ENCODE measurements at regions not wholly inside any gene's neighbourhood (a gene's known extent, or its start where the extent isn't known, plus 50 kb on each side); places are given as distances from the start of the nearest gene placed in this dataset.
A peak's percentile ranks its signal among the peaks of the same experiment; 100 is the strongest.
"Not testable (repeated sequence)": the region's sequence is repeated elsewhere in the genome, so short reads cannot be mapped to it uniquely, and the experiment has no call there.

DNA sequence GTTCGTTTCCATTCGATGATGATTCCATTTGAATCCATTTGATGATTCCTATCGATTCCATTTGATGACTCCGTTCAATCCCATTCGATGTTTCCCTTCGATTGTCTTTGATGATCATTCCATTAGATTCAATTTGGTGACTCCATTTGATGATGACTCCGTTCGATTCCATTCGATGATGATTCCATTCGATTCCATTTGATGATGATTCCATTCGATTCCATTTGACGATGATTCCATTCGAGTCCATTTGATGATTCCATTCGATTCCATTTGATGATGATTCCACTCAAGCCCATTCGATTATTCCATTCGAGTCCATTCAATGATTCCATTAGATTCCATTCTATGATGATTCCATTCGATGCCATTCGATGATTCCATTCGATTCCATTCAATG is 2730.6 kb downstream of the RPIA start:
- H3K4me1 ChIP-seq (ENCODE audit: control insufficient read depth in 5 of 5, insufficient read depth in 5 of 5, low read length in 5 of 5); H3K27ac ChIP-seq (ENCODE audit: low read depth, low read length); H3K4me3 ChIP-seq (ENCODE audit: low read depth in 1 of 5, low read length in 5 of 5); H3K36me3 ChIP-seq (ENCODE audit: control insufficient read depth in 5 of 5, insufficient read depth in 5 of 5, low read length in 5 of 5); H3K9ac ChIP-seq (ENCODE audit: low read length in 5 of 5); H3K27me3 ChIP-seq (ENCODE audit: control insufficient read depth in 5 of 5, insufficient read depth in 4 of 5, low read length in 5 of 5): not testable (repeated sequence)
- peaks cover 2 to 27% (median 19%) of the 10 kb centered on the region in 5 donors for H3K9me3 ChIP-seq (ENCODE audit: control insufficient read depth in 5 of 5, low read length in 5 of 5)

- H3K27me3 ChIP-seq (ENCODE audit: control insufficient read depth in 5 of 5, insufficient read depth in 4 of 5, low read length in 5 of 5); H3K4me1 ChIP-seq (ENCODE audit: control insufficient read depth in 5 of 5, insufficient read depth in 5 of 5, low read length in 5 of 5): not testable (repeated sequence)
Measured at GRCh38 chr2:91427148-91427547, 2735.7 kb downstream of the RPIA start.

GRCh38 chr2:91441932-91442245 is 2750.4 kb downstream of the RPIA start:
- Histone ChIP-seq H3K4me3 (ENCODE audit: low read depth in 1 of 5, low read length in 5 of 5) (peak overlapping the region in 4 of 5 donors; percentile 18 to 63 (median 42)), H3K9ac (ENCODE audit: low read length in 5 of 5) (peak overlapping the region in 1 of 5 donors; percentile 32), H3K4me1 (ENCODE audit: control insufficient read depth in 5 of 5, insufficient read depth in 5 of 5, low read length in 5 of 5) (peaks cover 0 to 12% (median 8%) of the 10 kb centered on the region in 5 donors), H3K27me3 (ENCODE audit: control insufficient read depth in 5 of 5, insufficient read depth in 4 of 5, low read length in 5 of 5) (peaks cover 0 to 16% (median 3%) of the 10 kb centered on the region in 5 donors)
- not testable (repeated sequence) for H3K27ac ChIP-seq (ENCODE audit: low read depth, low read length); H3K9me3 ChIP-seq (ENCODE audit: control insufficient read depth in 5 of 5, low read length in 5 of 5); H3K36me3 ChIP-seq (ENCODE audit: control insufficient read depth in 5 of 5, insufficient read depth in 5 of 5, low read length in 5 of 5)

More at GRCh38 chr2:91427148-91427547, 2735.7 kb downstream of the RPIA start:
- H3K36me3 ChIP-seq (ENCODE audit: control insufficient read depth in 5 of 5, insufficient read depth in 5 of 5, low read length in 5 of 5); H3K27ac ChIP-seq (ENCODE audit: low read depth, low read length); H3K4me3 ChIP-seq (ENCODE audit: low read depth in 1 of 5, low read length in 5 of 5); H3K9ac ChIP-seq (ENCODE audit: low read length in 5 of 5): not testable (repeated sequence)
- H3K9me3 ChIP-seq (ENCODE audit: control insufficient read depth in 5 of 5, low read length in 5 of 5): peaks cover 0 to 11% (median 6%) of the 10 kb centered on the region in 5 donors

- peaks cover 0 to 16% (median 3%) of the 10 kb centered on the region in 5 donors for H3K27me3 ChIP-seq (ENCODE audit: control insufficient read depth in 5 of 5, insufficient read depth in 4 of 5, low read length in 5 of 5)
- peak overlapping the region in 4 of 5 donors; percentile 27 to 63 (median 49) for H3K4me3 ChIP-seq (ENCODE audit: low read depth in 1 of 5, low read length in 5 of 5)
- no peaks in the 10 kb centered on the region for H3K9me3 ChIP-seq (ENCODE audit: control insufficient read depth in 5 of 5, low read length in 5 of 5)
Measured at GRCh38 chr2:91442246-91442905, 2750.9 kb downstream of the RPIA start.

DNA sequence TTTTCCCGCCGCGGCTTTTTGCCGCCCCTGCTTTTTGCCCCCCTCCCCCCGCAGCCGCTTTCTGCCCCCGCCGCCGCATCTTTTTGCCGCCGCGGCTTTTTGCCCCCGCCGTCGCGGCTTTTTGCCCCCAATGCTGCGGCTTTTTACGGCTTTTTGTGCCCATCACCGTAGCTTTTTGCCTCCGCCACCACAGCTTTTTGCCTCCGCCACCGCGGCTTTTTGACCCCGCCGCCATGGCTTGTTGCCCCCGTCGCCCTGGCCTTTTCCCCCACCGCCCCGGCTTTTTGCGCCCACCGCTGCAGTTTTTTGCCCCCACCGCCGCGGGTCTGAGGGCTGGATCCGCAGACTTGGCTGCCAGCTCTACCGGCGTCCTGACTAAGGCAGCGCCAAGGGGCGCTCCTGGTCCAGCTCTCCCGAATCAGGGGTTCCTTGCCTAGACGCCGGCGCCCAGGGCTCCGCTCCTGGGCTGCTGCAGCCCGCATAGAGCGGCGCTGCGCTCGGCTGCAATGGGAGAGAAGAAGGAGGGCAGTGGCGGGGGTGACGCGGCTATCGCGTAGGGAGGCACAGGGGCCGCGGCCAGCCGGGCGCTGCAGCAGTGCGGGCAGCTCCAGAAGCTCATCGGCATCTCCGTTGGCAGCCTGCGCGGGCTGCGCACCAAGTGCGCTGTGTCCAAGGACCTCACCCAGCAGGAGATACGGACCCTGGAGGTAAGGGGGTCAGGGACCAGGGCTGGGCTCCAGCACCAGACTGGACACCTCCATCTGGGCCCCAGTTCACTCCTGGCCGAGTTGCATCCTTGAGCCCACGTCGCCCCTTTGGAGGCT is 2751.6 kb downstream of the RPIA start:
- Histone ChIP-seq H3K4me1 (ENCODE audit: control insufficient read depth in 5 of 5, insufficient read depth in 5 of 5, low read length in 5 of 5) (peaks cover 0 to 12% (median 8%) of the 10 kb centered on the region in 5 donors), H3K4me3 (ENCODE audit: low read depth in 1 of 5, low read length in 5 of 5) (peak overlapping the region in 4 of 5 donors; percentile 27 to 63 (median 49)), H3K27me3 (ENCODE audit: control insufficient read depth in 5 of 5, insufficient read depth in 4 of 5, low read length in 5 of 5) (peaks cover 0 to 16% (median 3%) of the 10 kb centered on the region in 5 donors)
- not testable (repeated sequence) for H3K36me3 ChIP-seq (ENCODE audit: control insufficient read depth in 5 of 5, insufficient read depth in 5 of 5, low read length in 5 of 5); H3K9me3 ChIP-seq (ENCODE audit: control insufficient read depth in 5 of 5, low read length in 5 of 5); H3K27ac ChIP-seq (ENCODE audit: low read depth, low read length); H3K9ac ChIP-seq (ENCODE audit: low read length in 5 of 5)

More at GRCh38 chr2:91442246-91442905, 2750.9 kb downstream of the RPIA start:
- Histone ChIP-seq H3K36me3 (ENCODE audit: control insufficient read depth in 5 of 5, insufficient read depth in 5 of 5, low read length in 5 of 5) (no peaks in the 10 kb centered on the region), H3K4me1 (ENCODE audit: control insufficient read depth in 5 of 5, insufficient read depth in 5 of 5, low read length in 5 of 5) (peaks cover 0 to 12% (median 8%) of the 10 kb centered on the region in 5 donors), H3K27ac (ENCODE audit: low read depth, low read length) (no peak overlapping the region), H3K9ac (ENCODE audit: low read length in 5 of 5) (peak overlapping the region in 1 of 5 donors; percentile 32)

GRCh38 chr2:91443730-91444115 is 2752.2 kb downstream of the RPIA start:
- not testable (repeated sequence) for H3K9ac ChIP-seq (ENCODE audit: low read length in 5 of 5); H3K36me3 ChIP-seq (ENCODE audit: control insufficient read depth in 5 of 5, insufficient read depth in 5 of 5, low read length in 5 of 5); H3K27ac ChIP-seq (ENCODE audit: low read depth, low read length); H3K4me3 ChIP-seq (ENCODE audit: low read depth in 1 of 5, low read length in 5 of 5); H3K9me3 ChIP-seq (ENCODE audit: control insufficient read depth in 5 of 5, low read length in 5 of 5)
- Histone ChIP-seq H3K4me1 (ENCODE audit: control insufficient read depth in 5 of 5, insufficient read depth in 5 of 5, low read length in 5 of 5) (peaks cover 0 to 12% (median 8%) of the 10 kb centered on the region in 5 donors), H3K27me3 (ENCODE audit: control insufficient read depth in 5 of 5, insufficient read depth in 4 of 5, low read length in 5 of 5) (peaks cover 0 to 16% (median 3%) of the 10 kb centered on the region in 5 donors)

DNA sequence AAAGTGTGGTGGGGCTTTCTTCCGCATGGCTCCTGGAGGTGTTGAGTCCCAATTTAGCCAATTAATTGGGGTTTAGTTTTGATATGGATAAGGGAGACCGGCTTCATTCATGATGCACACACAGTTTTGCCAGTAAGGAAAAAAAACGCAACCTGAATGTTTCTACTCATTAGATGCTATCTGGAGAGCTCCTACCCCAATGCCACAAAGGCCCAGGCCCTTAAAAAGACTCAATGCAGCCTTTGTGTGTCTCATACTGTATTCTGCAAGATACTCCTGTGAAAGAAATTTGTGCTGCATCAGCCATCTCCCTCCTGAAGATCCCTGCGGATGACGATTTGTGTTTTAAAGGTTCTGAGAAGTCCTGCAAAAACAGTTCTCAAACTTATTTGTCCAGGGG is 2754.2 kb downstream of the RPIA start:
- not testable (repeated sequence) for H3K27ac ChIP-seq (ENCODE audit: low read depth, low read length); H3K9ac ChIP-seq (ENCODE audit: low read length in 5 of 5); H3K9me3 ChIP-seq (ENCODE audit: control insufficient read depth in 5 of 5, low read length in 5 of 5); H3K36me3 ChIP-seq (ENCODE audit: control insufficient read depth in 5 of 5, insufficient read depth in 5 of 5, low read length in 5 of 5); H3K4me3 ChIP-seq (ENCODE audit: low read depth in 1 of 5, low read length in 5 of 5)
- H3K4me1 ChIP-seq (ENCODE audit: control insufficient read depth in 5 of 5, insufficient read depth in 5 of 5, low read length in 5 of 5): peaks cover 0 to 12% (median 8%) of the 10 kb centered on the region in 5 donors
- H3K27me3 ChIP-seq (ENCODE audit: control insufficient read depth in 5 of 5, insufficient read depth in 4 of 5, low read length in 5 of 5): peaks cover 0 to 12% (median 3%) of the 10 kb centered on the region in 5 donors

DNA sequence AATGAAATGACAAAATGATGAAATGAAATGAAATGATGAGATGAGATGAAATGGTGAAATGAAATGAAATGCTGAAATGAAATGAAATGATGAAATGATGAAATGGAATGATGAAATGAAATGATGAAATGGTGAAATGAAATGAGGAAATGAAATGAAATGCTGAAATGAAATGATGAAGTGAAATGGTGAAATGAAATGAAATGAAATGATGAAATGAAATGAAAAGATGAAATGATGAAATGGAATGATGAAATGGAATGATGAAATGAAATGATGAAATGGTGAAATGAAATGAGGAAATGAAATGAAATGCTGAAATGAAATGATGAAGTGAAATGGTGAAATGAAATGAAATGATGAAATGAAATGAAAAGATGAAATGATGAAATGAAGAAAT is 2755.0 kb downstream of the RPIA start:
- not testable (repeated sequence) for H3K27ac ChIP-seq (ENCODE audit: low read depth, low read length); H3K36me3 ChIP-seq (ENCODE audit: control insufficient read depth in 5 of 5, insufficient read depth in 5 of 5, low read length in 5 of 5); H3K9me3 ChIP-seq (ENCODE audit: control insufficient read depth in 5 of 5, low read length in 5 of 5); H3K4me3 ChIP-seq (ENCODE audit: low read depth in 1 of 5, low read length in 5 of 5); H3K9ac ChIP-seq (ENCODE audit: low read length in 5 of 5)
- H3K27me3 ChIP-seq (ENCODE audit: control insufficient read depth in 5 of 5, insufficient read depth in 4 of 5, low read length in 5 of 5): peaks cover 0 to 12% (median 3%) of the 10 kb centered on the region in 5 donors
- H3K4me1 ChIP-seq (ENCODE audit: control insufficient read depth in 5 of 5, insufficient read depth in 5 of 5, low read length in 5 of 5): peaks cover 0 to 12% (median 8%) of the 10 kb centered on the region in 5 donors

GRCh38 chr2:91446915-91447314 is 2755.4 kb downstream of the RPIA start:
- H3K4me1 ChIP-seq (ENCODE audit: control insufficient read depth in 5 of 5, insufficient read depth in 5 of 5, low read length in 5 of 5): peaks cover 0 to 11% (median 7%) of the 10 kb centered on the region in 5 donors
- H3K9ac ChIP-seq (ENCODE audit: low read length in 5 of 5); H3K9me3 ChIP-seq (ENCODE audit: control insufficient read depth in 5 of 5, low read length in 5 of 5); H3K27ac ChIP-seq (ENCODE audit: low read depth, low read length); H3K36me3 ChIP-seq (ENCODE audit: control insufficient read depth in 5 of 5, insufficient read depth in 5 of 5, low read length in 5 of 5); H3K4me3 ChIP-seq (ENCODE audit: low read depth in 1 of 5, low read length in 5 of 5): not testable (repeated sequence)
- peaks cover 0 to 11% (median 3%) of the 10 kb centered on the region in 5 donors for H3K27me3 ChIP-seq (ENCODE audit: control insufficient read depth in 5 of 5, insufficient read depth in 4 of 5, low read length in 5 of 5)

DNA sequence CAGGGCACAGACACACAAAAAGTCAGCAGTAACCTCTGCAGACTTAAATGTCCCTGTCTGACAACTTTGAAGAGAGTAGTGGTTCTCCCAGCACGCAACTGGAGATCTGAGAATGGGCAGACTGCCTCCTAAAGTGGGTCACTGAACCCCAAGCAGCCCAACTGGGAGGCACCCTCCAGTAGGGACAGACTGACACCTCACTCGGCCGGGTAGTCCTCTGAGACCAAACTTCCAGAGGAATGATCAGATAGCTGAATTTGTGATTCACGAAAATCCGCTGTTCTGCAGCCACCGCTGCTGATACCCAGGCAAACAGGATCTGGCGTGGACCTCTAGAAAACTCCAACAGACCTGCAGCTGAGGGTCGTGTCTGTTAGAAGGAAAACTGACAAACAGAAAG is 2756.0 kb downstream of the RPIA start:
- not testable (repeated sequence) for H3K27ac ChIP-seq (ENCODE audit: low read depth, low read length); H3K9me3 ChIP-seq (ENCODE audit: control insufficient read depth in 5 of 5, low read length in 5 of 5)

More for the DNA sequence above, 2756.0 kb downstream of the RPIA start:
- H3K9ac ChIP-seq (ENCODE audit: low read length in 5 of 5); H3K4me1 ChIP-seq (ENCODE audit: control insufficient read depth in 5 of 5, insufficient read depth in 5 of 5, low read length in 5 of 5); H3K27me3 ChIP-seq (ENCODE audit: control insufficient read depth in 5 of 5, insufficient read depth in 4 of 5, low read length in 5 of 5); H3K4me3 ChIP-seq (ENCODE audit: low read depth in 1 of 5, low read length in 5 of 5); H3K36me3 ChIP-seq (ENCODE audit: control insufficient read depth in 5 of 5, insufficient read depth in 5 of 5, low read length in 5 of 5): not testable (repeated sequence)
